ENCODE measurements at regions not wholly inside any gene's neighbourhood (a gene's known extent, or its start where the extent isn't known, plus 50 kb on each side); places are given as distances from the start of the nearest gene placed in this dataset.
"Not testable (repeated sequence)": the region's sequence is repeated elsewhere in the genome, so short reads cannot be mapped to it uniquely, and the experiment has no call there.

DNA sequence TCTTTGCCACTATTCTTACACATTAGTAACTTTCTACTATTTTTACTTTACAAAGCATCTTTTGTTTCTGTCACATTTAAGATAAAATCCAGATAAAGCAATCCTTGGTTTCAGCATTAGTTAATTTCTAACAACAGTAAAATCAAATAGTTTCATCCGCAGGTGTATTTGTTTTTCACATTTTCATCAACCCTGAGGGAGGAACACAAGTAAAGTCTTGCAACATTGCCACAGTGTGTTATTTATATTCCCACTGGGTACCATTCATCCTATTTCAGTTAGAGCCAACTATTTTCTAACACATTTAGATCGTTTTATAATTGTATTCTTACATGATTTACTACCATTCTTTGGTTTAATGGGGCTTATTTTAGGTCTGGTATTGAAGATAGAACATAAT lies 908.7 kb upstream of the CITED2 start:
- no peak for DNase-seq

DNA sequence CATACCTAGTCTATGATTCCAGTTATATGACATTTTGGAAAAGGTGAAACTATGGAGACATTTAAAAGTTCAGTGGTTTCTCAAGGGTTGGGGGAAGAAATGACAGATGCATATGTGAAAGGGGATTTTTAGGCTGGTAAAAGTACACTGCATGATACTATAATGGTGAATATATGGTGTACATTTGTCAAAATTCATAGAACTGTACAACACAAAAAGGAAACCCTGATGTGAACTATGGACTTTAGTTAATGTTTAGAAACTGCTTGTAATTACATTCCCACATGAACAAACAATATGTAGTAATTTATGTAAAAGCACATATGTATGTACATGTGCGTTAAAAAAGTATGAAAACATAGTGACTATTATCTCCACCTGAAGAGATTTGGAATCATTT lies 907.3 kb upstream of the CITED2 start:
- no peak for DNase-seq

DNA sequence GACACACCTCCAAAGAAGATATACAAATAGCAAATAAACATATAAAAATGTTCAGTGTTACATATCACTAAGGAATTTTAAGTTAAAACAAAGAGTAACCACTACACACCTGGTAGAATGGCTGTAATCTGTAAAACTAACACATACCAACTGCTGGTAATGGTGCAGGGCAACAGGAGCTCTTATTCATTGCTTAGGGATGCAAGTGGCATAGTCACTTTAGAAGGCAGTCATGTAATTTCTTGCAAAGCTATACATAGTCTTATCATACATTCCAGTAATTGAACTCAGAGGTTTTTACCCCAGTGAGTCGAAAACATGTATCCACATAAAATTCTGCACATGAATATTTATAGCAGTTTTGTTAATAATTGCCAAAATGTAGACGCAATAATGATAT lies 906.8 kb upstream of the CITED2 start:
- DNase-seq, result no peak

DNA sequence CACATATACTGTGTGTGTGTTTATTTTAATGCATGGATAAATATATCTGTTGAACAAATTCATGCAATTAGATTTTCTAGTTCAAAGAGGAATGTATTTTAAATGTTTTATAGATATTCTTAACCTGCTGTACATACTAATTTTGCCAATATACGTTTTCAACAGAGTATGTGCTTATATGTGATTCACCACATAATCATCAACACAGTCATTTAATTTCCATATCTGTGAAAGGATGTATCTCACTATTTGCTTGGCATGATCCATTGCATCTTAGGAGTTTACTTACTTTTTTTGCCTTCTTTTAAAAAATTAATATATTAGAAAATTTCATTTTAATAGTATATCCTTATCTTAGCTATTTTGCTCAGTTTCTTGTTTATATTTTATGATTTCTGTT lies 902.3 kb upstream of the CITED2 start:
- no peak for DNase-seq

DNA sequence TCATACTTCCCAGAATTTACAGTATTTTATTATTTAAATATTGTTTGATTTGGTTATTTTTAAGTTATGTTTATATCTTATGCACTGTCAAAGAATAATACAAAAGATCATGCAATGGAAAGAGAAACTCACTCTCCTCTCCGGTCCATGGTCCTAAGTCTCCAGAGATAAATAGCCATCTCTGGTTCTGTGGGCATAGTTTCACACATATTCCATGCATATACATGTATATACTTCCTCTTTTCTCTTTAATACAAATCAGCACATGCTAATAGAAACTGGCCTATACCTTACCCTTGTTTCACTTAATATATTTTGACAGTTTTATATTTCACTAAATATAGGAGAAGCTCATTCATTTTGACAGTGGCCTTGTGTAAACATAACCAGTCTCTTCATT lies 901.7 kb upstream of the CITED2 start:
- DNase-seq, result no peak

DNA sequence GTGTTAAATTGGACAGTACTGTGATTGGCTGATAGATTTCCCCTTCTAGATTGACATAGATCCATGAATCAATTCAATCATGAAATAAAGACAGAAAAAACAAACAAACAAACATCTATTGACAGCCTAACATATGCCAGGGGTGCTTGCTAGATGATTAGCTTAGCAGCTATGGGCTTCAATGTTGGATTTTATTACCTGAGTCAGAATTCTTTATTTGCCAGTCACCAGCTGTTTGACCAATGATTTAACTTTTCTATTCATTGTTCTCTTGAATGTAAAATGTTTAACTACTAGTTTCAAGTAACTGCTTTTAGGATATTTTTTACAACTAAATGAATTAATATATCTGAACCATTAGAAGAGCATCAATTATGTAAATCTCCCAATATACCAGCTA lies 901.3 kb upstream of the CITED2 start:
- no peak for DNase-seq

DNA sequence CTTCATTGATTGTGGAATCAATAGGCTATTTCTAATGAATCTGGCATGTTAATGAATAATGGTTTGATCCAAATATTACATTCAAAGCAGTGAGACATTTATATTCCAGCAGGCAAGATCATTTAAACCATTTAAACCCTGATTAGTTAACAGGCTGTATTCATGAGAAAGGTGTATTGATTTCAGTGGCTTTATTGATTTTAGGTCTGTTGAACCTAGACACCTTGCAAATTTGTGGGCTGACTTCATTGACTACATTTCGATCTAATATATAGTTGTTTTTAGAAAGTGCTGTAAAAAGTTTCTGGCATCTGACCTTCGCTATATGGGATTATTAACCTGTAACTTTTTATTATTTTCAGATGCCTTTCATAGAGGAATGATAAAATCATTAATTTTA lies 900.1 kb upstream of the CITED2 start:
- no peak for DNase-seq

DNA sequence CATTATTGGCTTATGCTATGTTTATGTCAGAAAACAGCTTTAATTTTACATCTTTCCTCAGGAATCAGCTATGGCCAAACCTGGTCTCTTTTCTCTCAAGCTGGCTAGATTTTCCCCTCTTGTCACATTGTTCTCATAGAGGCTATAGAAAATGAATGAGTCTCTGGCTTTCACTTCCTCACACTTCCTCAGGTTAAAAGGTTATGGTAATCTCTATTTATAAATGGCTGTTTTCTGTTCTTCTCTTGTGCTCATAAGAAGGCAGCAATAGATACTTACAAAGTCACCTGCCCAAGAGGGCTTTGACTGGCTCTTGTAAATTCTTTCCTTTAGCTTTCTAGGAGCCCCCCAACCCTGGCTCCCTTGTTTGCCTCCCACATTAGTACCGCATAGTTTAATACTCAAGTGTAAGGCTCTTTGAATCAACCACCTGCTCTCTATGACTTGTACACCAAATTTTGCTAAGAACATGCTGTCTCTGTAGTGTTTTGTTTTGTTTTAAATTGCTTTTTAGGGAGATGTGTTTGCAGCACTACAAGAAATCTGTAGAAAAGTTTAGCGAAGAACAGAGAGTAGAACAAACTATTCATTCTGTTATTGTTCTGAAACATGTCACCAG lies 897.4 kb upstream of the CITED2 start:
- no peak for DNase-seq

DNA sequence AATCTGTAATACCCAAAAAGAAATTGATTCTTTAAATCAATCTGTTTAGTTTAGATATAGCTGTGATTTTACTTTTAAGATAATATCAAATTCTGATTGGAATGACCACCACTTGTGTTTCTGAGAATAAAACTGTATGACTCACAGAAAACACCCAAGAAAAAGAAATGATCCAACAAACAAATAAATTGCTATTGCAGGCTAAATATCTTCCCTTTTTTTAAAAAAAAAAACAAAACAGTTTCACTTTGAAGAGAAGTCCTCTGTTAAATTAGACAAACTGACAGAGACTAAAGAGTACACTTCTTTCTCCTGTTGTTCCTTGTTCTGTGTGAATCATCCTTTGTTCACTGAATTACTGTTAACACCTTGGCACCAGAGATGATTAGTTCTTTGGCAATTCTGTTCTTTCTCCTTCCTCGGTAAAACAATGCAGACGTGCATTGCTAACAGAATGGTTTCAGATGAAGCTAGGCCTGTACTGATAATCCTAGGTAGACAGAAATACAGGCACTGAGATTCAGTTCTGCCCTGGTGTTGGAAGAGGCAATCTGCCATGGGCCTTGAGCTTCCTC lies 895.2 kb upstream of the CITED2 start:
- no peak for DNase-seq

DNA sequence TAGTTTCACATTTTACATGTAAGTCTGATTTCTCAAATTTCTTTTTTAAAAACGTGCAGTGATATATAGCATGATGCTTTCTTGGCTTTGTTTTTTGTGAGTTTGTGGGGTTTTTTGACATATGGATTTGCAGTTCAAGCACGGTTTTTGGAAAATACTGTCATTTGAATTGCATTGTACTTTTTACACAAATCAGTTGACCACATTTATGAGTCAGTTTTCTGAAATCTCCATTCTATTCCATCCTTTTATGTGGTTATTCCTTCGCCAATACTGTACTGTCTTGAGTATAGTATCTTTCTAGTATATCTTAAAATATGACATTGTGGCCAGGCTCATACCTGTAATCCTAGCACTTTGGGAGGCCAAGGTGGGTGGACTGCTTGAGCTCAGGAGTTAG lies 890.0 kb upstream of the CITED2 start:
- no peak for DNase-seq

DNA sequence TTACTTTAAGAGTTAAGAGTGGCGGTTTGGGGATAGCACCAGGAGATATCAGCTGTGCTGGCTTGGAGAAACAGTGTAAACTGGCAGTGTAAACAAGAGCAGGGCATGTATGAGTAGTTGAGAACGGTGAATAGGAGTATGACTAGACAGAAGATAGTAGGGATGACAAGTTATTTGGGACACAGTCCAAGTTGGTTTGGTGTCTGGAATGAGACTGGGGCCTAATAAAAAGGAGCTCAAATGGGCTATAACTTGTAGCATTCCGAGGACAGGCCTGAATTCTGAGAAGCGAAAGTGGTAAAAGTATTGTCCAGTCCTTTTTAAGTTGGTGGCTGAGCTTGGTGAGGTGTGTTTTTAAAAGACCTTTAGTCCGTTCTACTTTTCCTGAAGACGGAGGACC lies 883.9 kb upstream of the CITED2 start:
- not testable (repeated sequence) for DNase-seq

DNA sequence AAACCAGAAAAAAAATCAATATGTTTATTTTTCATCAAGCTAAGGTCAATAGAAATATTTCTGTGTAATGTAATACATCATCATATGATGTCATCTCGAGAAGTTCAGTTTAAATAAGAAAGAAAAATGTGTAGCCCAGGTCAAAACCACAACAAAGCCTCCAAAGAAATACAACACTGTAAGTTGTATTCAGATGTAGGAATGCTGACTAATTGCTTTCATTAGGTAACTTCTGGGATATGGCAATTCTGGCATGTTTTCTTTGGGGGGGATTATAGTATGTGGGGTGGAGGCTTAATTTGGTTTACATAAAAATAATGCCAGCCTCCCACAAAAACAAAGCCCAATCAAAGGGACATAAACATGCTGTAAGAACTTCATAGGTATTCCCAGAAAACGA lies 881.8 kb upstream of the CITED2 start:
- no peak for DNase-seq

DNA sequence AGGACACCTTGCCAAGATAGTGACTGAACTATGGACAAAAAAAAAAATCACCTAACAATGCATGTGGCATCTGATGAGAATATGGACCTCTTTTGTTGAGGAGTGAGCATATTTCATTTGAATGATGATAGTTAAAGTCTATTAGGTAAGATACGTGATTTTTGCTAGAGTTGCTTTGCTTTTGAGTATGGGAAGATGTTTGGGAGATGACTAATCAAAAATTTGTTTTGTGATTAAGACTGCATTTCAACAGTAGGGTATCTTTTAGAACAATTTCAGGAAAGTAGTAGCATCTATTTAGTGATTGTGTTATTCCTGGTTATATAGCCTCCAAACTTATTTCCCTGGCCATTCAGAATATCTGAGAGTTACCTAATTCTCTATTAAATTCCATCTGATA lies 878.6 kb upstream of the CITED2 start:
- DNase-seq, result no peak

DNA sequence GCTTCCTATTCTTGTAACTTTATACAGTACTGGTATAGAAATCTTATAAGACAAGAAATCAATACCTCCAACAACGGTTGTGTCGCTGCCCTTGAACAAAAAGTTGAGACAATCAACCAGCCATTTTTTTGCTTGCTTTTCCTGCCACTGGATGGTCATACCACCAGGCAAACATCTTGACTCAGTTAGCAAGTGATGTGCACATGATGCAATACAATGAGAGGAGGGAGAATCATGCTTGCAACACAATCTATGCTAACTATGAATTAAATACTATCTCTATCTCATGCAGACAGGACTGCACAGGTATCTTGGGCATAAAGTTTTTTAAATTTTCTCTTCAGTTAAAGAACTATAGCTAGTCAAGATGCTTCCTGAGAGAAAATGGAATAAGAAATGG lies 877.7 kb upstream of the CITED2 start:
- DNase-seq, result no peak

DNA sequence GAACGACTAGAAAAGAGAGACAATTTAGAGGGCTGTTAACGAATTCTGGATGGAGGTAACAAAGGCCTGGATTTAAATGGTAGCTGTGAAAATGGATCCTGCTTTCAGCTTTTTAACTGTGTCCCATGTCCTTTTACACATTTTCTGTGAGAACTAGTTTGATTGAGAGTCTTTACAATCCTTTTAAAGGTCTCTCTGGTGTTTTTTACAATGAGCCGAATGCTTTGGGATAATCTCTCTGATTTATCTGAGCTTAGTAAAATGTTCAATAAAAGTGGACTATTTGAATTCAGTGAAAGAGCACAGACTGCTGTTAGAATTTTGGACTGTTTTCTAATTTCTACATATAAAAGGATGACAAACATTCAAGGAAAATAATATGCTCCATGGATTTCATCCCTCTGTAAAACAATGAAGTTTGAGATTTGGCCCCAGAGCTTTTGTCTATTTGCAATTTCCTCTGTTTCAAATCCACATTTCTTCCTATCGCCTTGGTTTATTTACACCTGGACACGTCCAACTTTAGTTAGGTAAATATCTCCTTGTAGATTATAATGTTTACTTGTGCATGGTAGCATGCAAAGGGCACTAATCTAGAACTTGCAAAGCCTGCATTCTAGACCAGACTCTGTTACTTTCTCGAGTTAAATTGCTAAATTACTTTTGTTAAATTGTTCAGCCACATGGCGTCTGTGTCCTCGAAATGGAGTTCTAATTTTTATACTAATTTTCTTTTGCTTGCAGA lies 871.0 kb upstream of the CITED2 start:
- no peak for DNase-seq

DNA sequence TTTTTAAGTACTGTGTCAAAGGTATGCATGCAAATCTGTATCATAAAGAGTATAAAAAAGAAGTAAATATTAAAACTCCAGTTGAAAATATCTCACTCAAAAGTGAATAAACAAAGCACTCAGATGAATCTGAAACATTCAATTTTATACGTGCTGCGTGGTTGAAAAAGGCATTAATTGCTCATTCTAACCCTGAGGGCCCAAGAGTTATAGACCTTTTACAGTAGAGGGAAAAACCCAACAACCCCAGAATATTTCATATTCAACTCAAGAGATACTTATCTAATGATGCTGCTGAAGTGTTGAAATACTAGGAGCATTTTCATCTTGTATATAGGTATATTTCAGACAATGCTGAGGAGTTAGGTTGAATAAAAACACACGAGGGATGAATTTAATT lies 862.8 kb upstream of the CITED2 start:
- DNase-seq, result no peak

DNA sequence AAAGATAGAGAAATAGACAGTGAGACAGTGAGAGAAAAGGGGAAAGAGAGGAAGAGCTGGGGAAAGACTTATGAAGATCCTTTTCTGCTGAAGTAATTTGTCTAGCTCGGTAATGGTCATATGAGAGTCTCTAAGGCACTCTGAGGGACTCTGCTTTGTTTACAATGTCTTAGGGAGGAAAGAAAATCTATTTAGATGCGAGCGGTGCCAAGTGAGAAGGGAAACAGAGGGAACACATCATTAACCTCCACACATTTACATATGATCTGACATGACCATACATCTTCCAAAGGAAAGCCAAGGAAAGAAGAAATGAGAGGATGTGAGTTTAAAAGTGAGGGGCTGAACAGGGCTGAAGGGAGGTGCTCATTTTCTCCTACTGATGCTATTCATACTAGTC lies 862.3 kb upstream of the CITED2 start:
- DNase-seq, result no peak

DNA sequence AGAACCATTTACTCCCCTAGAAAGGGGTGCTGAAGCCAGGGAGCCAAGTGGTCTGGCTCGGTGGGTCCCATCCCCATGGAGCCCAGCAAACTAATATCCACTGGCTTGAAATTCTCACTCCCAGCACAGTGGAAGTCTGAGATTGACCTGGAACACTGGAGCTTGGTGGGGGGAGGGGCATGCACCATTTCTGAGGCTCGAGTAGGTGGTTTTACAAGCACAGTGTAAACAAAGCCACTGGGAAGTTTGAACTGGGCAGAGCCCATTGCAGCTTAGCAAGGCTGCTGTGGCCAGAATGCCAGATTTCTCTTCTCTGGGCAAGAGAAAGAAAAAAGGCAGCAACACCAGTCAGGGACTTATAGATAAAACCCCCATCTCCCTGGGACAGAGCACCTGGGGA lies 855.8 kb upstream of the CITED2 start:
- DNase-seq, result peak; percentile 5 to 16

DNA sequence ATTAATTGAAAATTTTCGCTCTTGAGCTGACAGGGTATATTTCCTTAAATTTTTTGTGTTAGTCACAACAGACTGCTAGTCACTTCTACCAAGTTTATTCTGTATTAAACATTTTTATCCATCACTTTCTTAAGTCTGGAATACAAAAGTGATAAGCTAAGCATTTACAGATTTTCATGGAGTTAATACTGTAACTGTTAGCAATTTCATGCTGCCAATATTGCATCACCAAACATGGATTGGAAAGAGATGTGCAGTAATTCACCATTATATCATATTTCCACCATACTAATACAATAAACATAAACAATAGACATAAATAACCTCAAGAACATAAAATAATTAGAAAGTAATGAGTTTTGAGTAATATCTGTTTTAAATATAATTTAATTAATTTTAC lies 854.0 kb upstream of the CITED2 start:
- no peak for DNase-seq

DNA sequence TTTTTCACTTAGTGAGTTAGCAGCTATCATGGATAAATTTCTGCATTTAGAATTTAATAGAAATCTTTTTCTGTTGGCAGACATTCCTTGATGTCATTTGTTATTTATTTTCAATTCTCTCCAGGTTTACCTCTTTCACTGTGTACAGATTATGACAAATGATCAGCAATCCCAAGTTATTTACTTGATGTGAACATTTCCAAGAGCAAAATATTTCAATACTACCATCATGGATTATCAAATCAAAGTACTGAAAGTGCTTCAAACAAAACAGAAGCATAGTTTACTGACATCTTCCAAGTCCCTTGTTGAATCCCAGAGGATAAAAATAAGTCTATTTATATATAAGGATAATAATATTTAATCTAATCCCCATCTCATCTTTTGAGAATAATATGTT lies 852.2 kb upstream of the CITED2 start:
- no peak for DNase-seq

DNA sequence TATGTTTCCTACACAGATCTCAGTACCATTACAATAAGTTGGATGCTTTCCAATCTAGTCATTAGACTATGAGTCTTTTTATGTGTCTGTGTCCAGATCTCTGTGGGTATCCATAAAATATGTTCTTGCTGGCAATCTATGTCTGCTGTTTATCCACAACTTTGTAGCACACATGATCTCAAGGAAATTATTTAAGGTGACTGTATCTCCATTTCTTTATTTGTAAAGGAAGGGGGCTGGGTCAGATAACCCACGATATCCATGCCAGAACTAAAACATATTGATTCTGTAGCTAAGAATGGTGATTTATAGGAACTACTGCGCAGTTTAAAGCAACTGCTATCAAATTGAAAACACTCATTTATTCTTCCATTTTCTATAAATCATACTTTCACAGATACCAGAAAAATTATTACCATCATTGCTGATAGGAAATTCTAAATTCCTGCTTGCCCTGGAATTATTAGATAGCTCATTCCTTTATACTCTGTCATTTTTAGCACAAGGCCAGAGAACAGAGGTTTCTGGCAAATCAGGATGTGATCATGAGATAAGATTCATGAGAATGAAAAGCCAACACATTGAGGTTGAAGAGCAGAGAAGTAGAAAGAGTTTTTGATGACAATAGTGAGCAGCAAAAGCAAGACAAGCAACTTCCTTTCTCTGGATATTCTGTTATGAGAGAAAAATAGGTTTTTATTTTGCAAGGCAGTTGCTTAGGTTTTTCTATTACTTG lies 851.4 kb upstream of the CITED2 start:
- no peak for DNase-seq

DNA sequence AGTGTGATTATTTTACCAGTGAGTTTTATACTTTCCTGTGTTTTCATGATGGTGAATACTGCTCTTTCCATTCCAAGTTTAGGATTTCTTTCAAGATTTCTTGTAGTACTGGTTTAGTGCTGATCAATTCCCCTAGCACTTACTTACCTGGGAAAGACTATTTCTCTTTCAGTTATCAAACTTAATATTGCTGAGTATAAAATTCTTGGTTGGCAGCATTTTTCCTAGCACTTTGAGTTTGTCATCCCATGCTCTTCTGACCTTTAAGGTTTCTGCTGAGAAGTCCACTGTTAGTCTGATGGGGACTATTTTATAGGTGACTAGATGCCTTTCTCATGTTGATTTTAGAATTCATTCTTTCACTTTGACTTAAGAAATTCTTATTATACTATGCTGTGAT lies 842.8 kb upstream of the CITED2 start:
- DNase-seq, result no peak

DNA sequence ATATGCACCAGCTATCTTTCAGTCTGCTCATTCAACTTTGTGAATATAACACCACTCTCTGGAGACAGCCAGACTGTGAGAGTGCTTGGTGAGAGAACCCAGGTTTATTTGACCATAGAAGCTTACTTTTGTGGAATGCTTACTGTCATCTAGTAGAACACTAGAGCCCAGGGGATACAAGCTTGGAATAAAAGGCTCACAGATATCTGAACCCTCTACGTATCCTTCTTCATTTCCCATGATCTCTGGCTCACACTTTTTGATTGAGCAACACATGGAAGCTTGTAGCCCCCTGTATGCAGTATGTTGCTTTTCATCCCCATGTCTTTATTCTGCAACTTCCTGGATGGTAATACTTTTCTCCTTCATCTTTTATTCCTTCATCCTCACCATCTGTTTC lies 835.3 kb upstream of the CITED2 start:
- no peak for DNase-seq

DNA sequence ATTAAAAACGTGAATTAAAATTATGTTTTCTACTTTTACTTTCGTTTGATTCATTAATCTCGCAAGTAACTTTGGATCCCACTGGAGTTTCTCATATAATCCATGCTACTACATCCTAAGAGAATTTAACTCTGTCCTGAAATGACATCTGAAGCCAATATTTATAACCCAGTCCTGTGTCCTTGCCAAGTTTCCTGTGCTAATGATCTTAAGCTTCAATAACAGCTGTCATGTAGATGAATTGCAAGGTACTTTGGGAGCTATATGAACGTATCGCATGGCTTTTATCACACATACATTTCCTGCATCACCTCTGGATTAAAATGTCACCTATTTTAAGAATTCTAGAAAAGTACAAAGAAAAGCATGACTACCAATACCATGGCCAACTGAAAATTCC lies 833.8 kb upstream of the CITED2 start:
- peak; percentile 71 to 73 for DNase-seq

Data from SHP77 (cell line).